ENCODE measurements at regions not wholly inside any gene's neighbourhood (a gene's known extent, or its start where the extent isn't known, plus 50 kb on each side); places are given as distances from the start of the nearest gene placed in this dataset.

DNA sequence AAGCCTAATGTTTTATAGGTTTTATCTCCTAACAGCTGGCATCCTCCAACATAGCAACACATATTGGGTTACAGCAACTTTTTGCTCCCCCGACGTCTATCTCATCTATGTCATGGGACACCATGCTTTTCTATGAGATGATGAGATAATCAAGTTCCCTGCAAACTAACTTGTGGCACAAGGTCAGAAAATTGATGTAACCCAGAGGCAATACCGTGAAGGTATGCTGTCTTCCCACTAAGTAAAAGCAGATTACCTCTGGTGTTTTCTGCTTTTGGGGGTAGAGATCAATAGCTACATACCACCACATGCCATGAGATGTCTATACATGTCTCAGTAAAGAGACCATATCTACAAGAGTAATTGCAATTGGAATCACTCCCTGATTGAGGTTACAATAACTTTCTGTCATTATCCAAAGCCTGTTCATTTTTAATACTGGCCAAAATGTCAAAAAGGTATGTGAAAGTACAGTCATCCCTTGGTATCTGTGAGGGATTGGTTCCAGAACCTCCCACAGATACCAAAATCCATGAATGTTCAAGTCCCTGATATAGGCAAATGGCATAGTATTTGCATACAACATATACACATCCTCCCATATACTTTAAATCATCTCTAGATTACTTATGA, 131.3 kb downstream of the CYSLTR2 start:
- intact Hi-C loops (cut with micrococcal nuclease) = no loop called here
- Mint-ChIP-seq H3K9me3 (peaks cover 19% of the 10 kb centered on the region), H3K36me3 (ENCODE audit: low read depth) (no peaks in the 10 kb centered on the region), H3K27me3 (ENCODE audit: low read depth) (peaks cover 5% of the 10 kb centered on the region), H3K4me1 (ENCODE audit: low read depth) (no peaks in the 10 kb centered on the region), H3K27ac (no peak overlapping the region), H3K4me3 (ENCODE audit: low read depth) (no peak overlapping the region)
- DNase-seq (ENCODE audit: low spot score) = no peak

- intact Hi-C loops (cut with micrococcal nuclease) = no loop called here
- Mint-ChIP-seq H3K4me1 (ENCODE audit: low read depth) (no peaks in the 10 kb centered on the region), H3K9me3 (no peaks in the 10 kb centered on the region), H3K4me3 (ENCODE audit: low read depth) (no peak overlapping the region), H3K36me3 (ENCODE audit: low read depth) (no peaks in the 10 kb centered on the region), H3K27ac (no peak overlapping the region), H3K27me3 (ENCODE audit: low read depth) (peaks cover 3% of the 10 kb centered on the region)
- DNase-seq (ENCODE audit: low spot score) = no peak
Measured at GRCh38 chr13:48790199-48790598, 136.5 kb downstream of the CYSLTR2 start.

GRCh38 chr13:48790966-48791365, 137.2 kb downstream of the CYSLTR2 start:
- Mint-ChIP-seq H3K9me3 (no peaks in the 10 kb centered on the region), H3K4me1 (ENCODE audit: low read depth) (no peaks in the 10 kb centered on the region), H3K27ac (no peak overlapping the region), H3K27me3 (ENCODE audit: low read depth) (peaks cover 5% of the 10 kb centered on the region), H3K36me3 (ENCODE audit: low read depth) (no peaks in the 10 kb centered on the region), H3K4me3 (ENCODE audit: low read depth) (no peak overlapping the region)
- intact Hi-C loops (cut with micrococcal nuclease) = no loop called here
- DNase-seq (ENCODE audit: low spot score) = no peak

GRCh38 chr13:48797127-48797526, 143.4 kb downstream of the CYSLTR2 start:
- Mint-ChIP-seq H3K27ac (no peak overlapping the region), H3K27me3 (ENCODE audit: low read depth) (peaks cover 20% of the 10 kb centered on the region), H3K4me1 (ENCODE audit: low read depth) (peaks cover 2% of the 10 kb centered on the region), H3K9me3 (peaks cover 6% of the 10 kb centered on the region), H3K36me3 (ENCODE audit: low read depth) (no peaks in the 10 kb centered on the region), H3K4me3 (ENCODE audit: low read depth) (no peak overlapping the region)
- DNase-seq (ENCODE audit: low spot score) = no peak
- intact Hi-C loops (cut with micrococcal nuclease) = no loop called here

GRCh38 chr13:48797761-48798160, 144.0 kb downstream of the CYSLTR2 start:
- DNase-seq (ENCODE audit: low spot score) = no peak
- Mint-ChIP-seq H3K4me1 (ENCODE audit: low read depth) (peaks cover 2% of the 10 kb centered on the region), H3K27me3 (ENCODE audit: low read depth) (peaks cover 20% of the 10 kb centered on the region), H3K9me3 (peaks cover 6% of the 10 kb centered on the region), H3K4me3 (ENCODE audit: low read depth) (no peak overlapping the region), H3K36me3 (ENCODE audit: low read depth) (no peaks in the 10 kb centered on the region), H3K27ac (no peak overlapping the region)
- intact Hi-C loops (cut with micrococcal nuclease) = no loop called here

DNA sequence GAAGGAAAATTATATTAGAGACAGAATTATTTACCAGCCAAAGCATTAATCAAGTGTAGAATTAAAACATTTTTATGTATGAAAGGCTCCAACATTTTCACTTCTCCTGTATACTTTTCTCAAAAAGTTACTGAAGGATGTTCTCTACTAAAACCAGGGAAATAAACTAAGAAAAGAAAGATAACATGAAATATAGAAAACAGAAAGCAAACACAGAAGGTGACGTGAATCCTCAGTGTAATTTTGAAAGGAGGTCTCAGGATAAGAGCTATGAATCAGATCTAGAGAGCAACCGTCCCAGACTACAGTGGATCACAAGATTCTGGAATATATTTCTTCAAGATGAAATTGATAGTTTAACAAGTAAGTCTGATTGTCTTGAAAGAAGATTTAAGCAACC, 144.5 kb downstream of the CYSLTR2 start:
- DNase-seq (ENCODE audit: low spot score) = no peak
- Mint-ChIP-seq H3K4me1 (ENCODE audit: low read depth) (peaks cover 2% of the 10 kb centered on the region), H3K27me3 (ENCODE audit: low read depth) (peaks cover 22% of the 10 kb centered on the region), H3K9me3 (peaks cover 9% of the 10 kb centered on the region), H3K27ac (no peak overlapping the region), H3K4me3 (ENCODE audit: low read depth) (no peak overlapping the region), H3K36me3 (ENCODE audit: low read depth) (no peaks in the 10 kb centered on the region)
- intact Hi-C loops (cut with micrococcal nuclease) = no loop called here

- Mint-ChIP-seq H3K27me3 (ENCODE audit: low read depth) (peaks cover 25% of the 10 kb centered on the region), H3K4me1 (ENCODE audit: low read depth) (peaks cover 21% of the 10 kb centered on the region), H3K27ac (no peak overlapping the region), H3K4me3 (ENCODE audit: low read depth) (no peak overlapping the region), H3K36me3 (ENCODE audit: low read depth) (peaks cover 4% of the 10 kb centered on the region), H3K9me3 (peaks cover 20% of the 10 kb centered on the region)
- no peak for DNase-seq (ENCODE audit: low spot score)
- intact Hi-C loops (cut with micrococcal nuclease) = no loop called here
Measured at GRCh38 chr13:48801255-48801654, 147.5 kb downstream of the CYSLTR2 start.

DNA sequence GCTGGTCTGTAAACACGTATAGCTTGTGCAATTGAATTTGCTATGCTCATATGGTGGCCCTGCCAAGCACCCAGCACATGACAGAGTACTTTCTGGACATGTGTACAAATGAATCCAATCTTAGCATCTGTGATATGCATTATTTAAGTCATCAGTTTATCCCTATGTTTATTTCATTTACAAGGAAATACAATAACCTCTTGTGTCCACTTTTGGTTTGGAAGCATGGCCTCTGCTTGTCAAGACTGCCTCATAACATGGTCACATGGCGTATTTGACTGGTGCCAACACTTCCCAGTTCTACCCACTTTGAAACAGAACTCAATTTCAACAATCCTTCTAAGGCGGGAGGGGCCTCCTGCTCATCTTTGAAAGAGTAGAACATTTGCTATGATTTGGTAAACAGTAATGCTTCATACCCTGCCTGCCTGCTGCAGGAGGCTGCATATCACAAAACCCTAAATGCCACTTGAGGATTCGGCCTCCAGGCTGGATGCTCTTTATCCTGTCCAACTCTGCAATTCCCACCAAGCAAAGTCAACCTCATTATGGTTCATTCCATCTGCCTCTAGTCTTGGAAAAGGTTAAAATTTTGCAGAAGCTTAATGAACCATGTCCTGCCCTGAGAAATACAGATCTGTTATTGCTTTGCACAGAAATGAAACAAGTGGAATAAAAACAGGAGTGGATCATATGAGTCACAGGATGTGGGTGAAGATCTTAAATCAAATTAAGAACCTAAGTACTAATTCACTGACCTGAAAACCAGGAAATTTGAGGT, 151.3 kb downstream of the CYSLTR2 start:
- intact Hi-C loops (cut with micrococcal nuclease) = loop anchor here (1.0 to 5.0 kb wide), 4 partner anchors 80 to 403 kb away; no protein-coding TSS in a partner anchor
- Mint-ChIP-seq H3K4me3 (ENCODE audit: low read depth) (peak overlapping the region; percentile 15), H3K36me3 (ENCODE audit: low read depth) (peaks cover 8% of the 10 kb centered on the region)

DNA sequence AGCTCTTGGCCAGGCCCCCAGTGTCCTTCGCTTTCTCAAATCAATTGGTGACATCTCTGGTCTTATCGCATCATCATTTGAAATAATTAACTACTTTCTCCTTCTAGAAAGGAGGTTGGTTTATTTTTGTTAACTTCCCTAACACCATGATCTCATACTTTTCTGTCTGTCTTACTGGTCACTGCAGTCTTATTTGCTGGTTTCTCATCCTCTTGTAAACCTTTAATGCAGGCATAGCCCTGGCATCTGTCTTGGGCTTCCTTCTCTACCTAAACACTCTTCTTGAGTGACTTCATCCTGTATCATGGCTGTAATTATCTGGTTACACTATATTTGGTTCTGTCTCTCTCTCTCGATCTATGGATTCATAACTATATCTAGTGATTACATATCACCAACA, 152.8 kb downstream of the CYSLTR2 start:
- no peak for DNase-seq (ENCODE audit: low spot score)
- peaks cover 25% of the 10 kb centered on the region for H3K4me1 Mint-ChIP-seq (ENCODE audit: low read depth)
- peaks cover 15% of the 10 kb centered on the region for H3K9me3 Mint-ChIP-seq
- H3K27ac Mint-ChIP-seq = peak overlapping the region; percentile 4
- peaks cover 22% of the 10 kb centered on the region for H3K27me3 Mint-ChIP-seq (ENCODE audit: low read depth)
- H3K4me3 Mint-ChIP-seq (ENCODE audit: low read depth) = no peak overlapping the region
- peaks cover 8% of the 10 kb centered on the region for H3K36me3 Mint-ChIP-seq (ENCODE audit: low read depth)
- intact Hi-C loops (cut with micrococcal nuclease) = loop anchor here (5.0 kb wide), 1 partner anchor 404 kb away; no protein-coding TSS in a partner anchor

More for the DNA sequence above, 151.3 kb downstream of the CYSLTR2 start:
- H3K4me1 Mint-ChIP-seq (ENCODE audit: low read depth) = peaks cover 25% of the 10 kb centered on the region
- no peak for DNase-seq (ENCODE audit: low spot score)
- peaks cover 14% of the 10 kb centered on the region for H3K9me3 Mint-ChIP-seq
- H3K27me3 Mint-ChIP-seq (ENCODE audit: low read depth) = peaks cover 14% of the 10 kb centered on the region
- H3K27ac Mint-ChIP-seq = peak overlapping the region; percentile 63

DNA sequence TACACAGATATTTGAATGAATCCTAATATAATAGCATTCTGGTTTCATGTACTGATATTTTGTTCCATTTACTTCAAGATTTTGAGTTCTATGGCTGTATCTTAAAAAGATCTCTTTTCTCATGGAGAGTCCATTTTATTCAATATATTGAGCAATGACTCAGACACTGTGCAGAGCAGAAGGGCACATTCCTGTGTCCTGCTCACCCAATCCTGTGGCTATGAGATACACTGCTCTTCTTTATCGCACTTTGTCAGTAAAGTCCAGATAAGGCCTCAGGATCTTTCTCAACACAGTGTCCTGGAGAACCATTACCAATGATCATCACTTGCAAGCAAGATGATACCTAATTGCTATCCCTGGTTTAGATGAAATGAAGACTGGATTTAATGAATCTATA, 155.0 kb downstream of the CYSLTR2 start:
- intact Hi-C loops (cut with micrococcal nuclease) = loop anchor here (5.0 kb wide), 1 partner anchor 406 kb away; no protein-coding TSS in a partner anchor

GRCh38 chr13:48810013-48810412, 156.3 kb downstream of the CYSLTR2 start:
- no peak for DNase-seq (ENCODE audit: low spot score)
- intact Hi-C loops (cut with micrococcal nuclease) = no loop called here
- peaks cover 4% of the 10 kb centered on the region for H3K36me3 Mint-ChIP-seq (ENCODE audit: low read depth)
- H3K9me3 Mint-ChIP-seq = peaks cover 8% of the 10 kb centered on the region
- no peak overlapping the region for H3K4me3 Mint-ChIP-seq (ENCODE audit: low read depth)
- H3K4me1 Mint-ChIP-seq (ENCODE audit: low read depth) = peaks cover 18% of the 10 kb centered on the region
- no peak overlapping the region for H3K27ac Mint-ChIP-seq
- peaks cover 23% of the 10 kb centered on the region for H3K27me3 Mint-ChIP-seq (ENCODE audit: low read depth)

More for the DNA sequence above, 155.0 kb downstream of the CYSLTR2 start:
- Mint-ChIP-seq H3K4me1 (ENCODE audit: low read depth) (peaks cover 25% of the 10 kb centered on the region), H3K9me3 (peaks cover 14% of the 10 kb centered on the region), H3K4me3 (ENCODE audit: low read depth) (no peak overlapping the region), H3K27me3 (ENCODE audit: low read depth) (peaks cover 25% of the 10 kb centered on the region), H3K27ac (no peak overlapping the region), H3K36me3 (ENCODE audit: low read depth) (peaks cover 8% of the 10 kb centered on the region)
- no peak for DNase-seq (ENCODE audit: low spot score)

DNA sequence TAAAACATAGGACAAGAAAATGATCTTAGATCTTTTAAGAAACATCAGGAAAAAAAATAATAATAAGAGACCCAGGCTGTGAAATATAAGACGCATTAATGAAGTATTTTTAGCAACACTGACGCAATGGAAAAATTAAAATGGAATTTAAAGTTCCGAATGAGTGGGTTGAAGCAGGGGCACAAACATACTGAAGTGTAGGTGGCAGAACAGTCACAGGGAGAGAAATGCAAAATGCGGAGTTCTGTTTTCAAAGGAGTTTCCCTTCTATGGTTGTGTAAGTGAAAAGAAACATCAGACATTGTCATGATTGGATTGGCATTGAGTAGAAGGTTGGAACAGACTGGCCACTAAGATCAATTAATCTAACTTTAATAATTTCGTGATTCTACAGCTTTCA, 159.8 kb downstream of the CYSLTR2 start:
- Mint-ChIP-seq H3K36me3 (ENCODE audit: low read depth) (no peaks in the 10 kb centered on the region), H3K4me3 (ENCODE audit: low read depth) (no peak overlapping the region), H3K9me3 (peaks cover 8% of the 10 kb centered on the region), H3K27me3 (ENCODE audit: low read depth) (peaks cover 23% of the 10 kb centered on the region), H3K27ac (no peak overlapping the region), H3K4me1 (ENCODE audit: low read depth) (peaks cover 10% of the 10 kb centered on the region)
- no peak for DNase-seq (ENCODE audit: low spot score)
- intact Hi-C loops (cut with micrococcal nuclease) = no loop called here

GRCh38 chr13:48816700-48817099, 159.0 kb upstream of the FNDC3A start:
- no peak for DNase-seq (ENCODE audit: low spot score)
- intact Hi-C loops (cut with micrococcal nuclease) = no loop called here
- peaks cover 10% of the 10 kb centered on the region for H3K27me3 Mint-ChIP-seq (ENCODE audit: low read depth)
- no peak overlapping the region for H3K4me3 Mint-ChIP-seq (ENCODE audit: low read depth)
- H3K9me3 Mint-ChIP-seq = peaks cover 5% of the 10 kb centered on the region
- H3K36me3 Mint-ChIP-seq (ENCODE audit: low read depth) = no peaks in the 10 kb centered on the region
- H3K4me1 Mint-ChIP-seq (ENCODE audit: low read depth) = peaks cover 10% of the 10 kb centered on the region
- no peak overlapping the region for H3K27ac Mint-ChIP-seq
